MCF 10A (cell line): ENCODE measurements at regions not wholly inside any gene's neighbourhood (a gene's known extent, or its start where the extent isn't known, plus 50 kb on each side); places are given as distances from the start of the nearest gene placed in this dataset.
A peak's percentile ranks its signal among the peaks of the same experiment; 100 is the strongest.
"Not testable (repeated sequence)": the region's sequence is repeated elsewhere in the genome, so short reads cannot be mapped to it uniquely, and the experiment has no call there.

Source experiments
- BruUV-seq: library from RNA; stranded (reverse); fragments of 400-500 nt; replicated peaks from 2 replicates; lab custom pipeline; 2021; lab: Mats Ljungman, UMichigan
- CTCF ChIA-PET: fragments of 300-600 bp; sonication (Branson Sonifier 250); formaldehyde crosslinking; extraction: SDS; loops from one replicate; lab custom pipeline; 2021; ENCODE audit warnings: antibody characterized with exemption, inconsistent platforms; lab: Yijun Ruan, JAX
- POLR2A ChIA-PET: fragments of 300-600, 350-650 bp; sonication (Branson Sonifier 250); formaldehyde crosslinking; extraction: SDS; loops from one replicate; lab custom pipeline; 2020; ENCODE audit warnings: antibody characterized with exemption, inconsistent platforms; lab: Yijun Ruan, JAX
- DNase-seq: peaks from one replicate; pipeline ENCODE4 v3.0.0-alpha.2; 2018; ENCODE audit not compliant: unreplicated experiment
- H3K27ac Mint-ChIP-seq: one replicate; pipeline ENCODE4 v1.8.0; 2022; ENCODE audit warnings: mild to moderate bottlenecking, low read depth, mixed read lengths; ENCODE audit not compliant: unreplicated experiment
- H3K27me3 Mint-ChIP-seq: one replicate; pipeline ENCODE4 v1.8.0; 2022; ENCODE audit warnings: mixed read lengths; ENCODE audit not compliant: insufficient read depth, unreplicated experiment
- H3K36me3 Mint-ChIP-seq: one replicate; pipeline ENCODE4 v1.8.0; 2022; ENCODE audit warnings: mild to moderate bottlenecking, moderate library complexity, mixed read lengths; ENCODE audit not compliant: insufficient read depth, unreplicated experiment
- H3K4me1 Mint-ChIP-seq: one replicate; pipeline ENCODE4 v1.8.0; 2022; ENCODE audit warnings: mixed read lengths; ENCODE audit not compliant: insufficient read depth, unreplicated experiment
- H3K4me3 Mint-ChIP-seq: one replicate; pipeline ENCODE4 v1.8.0; 2022; ENCODE audit warnings: mild to moderate bottlenecking, moderate library complexity, mixed read lengths; ENCODE audit not compliant: unreplicated experiment
- H3K9me3 Mint-ChIP-seq: one replicate; pipeline ENCODE4 v1.8.0; 2022; ENCODE audit warnings: mixed read lengths; ENCODE audit not compliant: unreplicated experiment
- intact Hi-C: fragments of 100-400 bp; cut with micrococcal nuclease; formaldehyde crosslinking; loops from 2 replicates; pipeline ENCODE4 v1.14.1; 2022

GRCh38 chr2:89537862-89538261, 846.4 kb downstream of the RPIA start:
- POLR2A ChIA-PET, H3K27ac Mint-ChIP-seq, H3K4me1 Mint-ChIP-seq, H3K27me3 Mint-ChIP-seq, intact Hi-C loops, H3K4me3 Mint-ChIP-seq, H3K9me3 Mint-ChIP-seq, DNase-seq, CTCF ChIA-PET, H3K36me3 Mint-ChIP-seq, BruUV-seq: not testable (repeated sequence)

DNA sequence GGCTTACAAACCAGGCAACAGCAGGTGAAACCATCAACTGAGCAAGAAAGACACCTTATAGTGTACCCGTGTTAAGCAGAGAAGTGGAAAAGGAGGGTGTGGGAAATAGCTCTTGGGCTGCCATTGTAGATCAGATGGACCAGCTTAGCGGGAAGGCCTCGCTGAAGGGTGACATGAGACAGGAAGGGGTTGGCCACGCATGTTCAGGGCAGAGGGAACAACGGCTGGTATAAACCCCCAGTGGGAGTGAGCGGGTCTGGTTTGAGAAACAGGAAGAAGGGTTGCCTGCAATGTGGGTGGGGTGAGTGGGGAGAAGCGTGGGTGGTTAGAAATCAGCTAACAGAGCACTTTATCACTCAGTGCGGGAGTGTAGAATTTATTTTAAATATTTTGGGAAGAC, 852.6 kb downstream of the RPIA start:
- BruUV-seq, H3K9me3 Mint-ChIP-seq, H3K36me3 Mint-ChIP-seq, CTCF ChIA-PET, H3K4me1 Mint-ChIP-seq, H3K4me3 Mint-ChIP-seq, POLR2A ChIA-PET, DNase-seq, H3K27ac Mint-ChIP-seq, H3K27me3 Mint-ChIP-seq, intact Hi-C loops: not testable (repeated sequence)

- intact Hi-C loops, BruUV-seq: not testable (repeated sequence)
These were observed 887.7 kb downstream of the RPIA start for GRCh38 chr2:89579154-89579553.

GRCh38 chr2:89582816-89583215, 891.3 kb downstream of the RPIA start:
- POLR2A ChIA-PET, H3K36me3 Mint-ChIP-seq, CTCF ChIA-PET, H3K27me3 Mint-ChIP-seq, H3K4me1 Mint-ChIP-seq, H3K9me3 Mint-ChIP-seq, intact Hi-C loops, H3K4me3 Mint-ChIP-seq, BruUV-seq, DNase-seq, H3K27ac Mint-ChIP-seq: not testable (repeated sequence)

More at GRCh38 chr2:89579154-89579553, 887.7 kb downstream of the RPIA start:
- DNase-seq, H3K27ac Mint-ChIP-seq, H3K4me3 Mint-ChIP-seq, H3K36me3 Mint-ChIP-seq, H3K4me1 Mint-ChIP-seq, H3K27me3 Mint-ChIP-seq, CTCF ChIA-PET, POLR2A ChIA-PET, H3K9me3 Mint-ChIP-seq: not testable (repeated sequence)

- CTCF ChIA-PET, H3K4me3 Mint-ChIP-seq, H3K27me3 Mint-ChIP-seq, H3K36me3 Mint-ChIP-seq, BruUV-seq, DNase-seq, POLR2A ChIA-PET, intact Hi-C loops, H3K4me1 Mint-ChIP-seq, H3K9me3 Mint-ChIP-seq, H3K27ac Mint-ChIP-seq: not testable (repeated sequence)
These were observed 892.6 kb downstream of the RPIA start for GRCh38 chr2:89584046-89584445.

- H3K27me3 Mint-ChIP-seq, H3K36me3 Mint-ChIP-seq, H3K4me1 Mint-ChIP-seq, H3K9me3 Mint-ChIP-seq, intact Hi-C loops, POLR2A ChIA-PET, H3K27ac Mint-ChIP-seq, CTCF ChIA-PET, DNase-seq: not testable (repeated sequence)
- BruUV-seq: TSS peak; percentile 58
- peak overlapping the region; percentile 73 for H3K4me3 Mint-ChIP-seq
These were observed 893.5 kb downstream of the RPIA start for GRCh38 chr2:89584868-89585557.

GRCh38 chr2:89585558-89585920, 894.1 kb downstream of the RPIA start:
- H3K36me3 Mint-ChIP-seq, H3K27ac Mint-ChIP-seq, POLR2A ChIA-PET, H3K4me1 Mint-ChIP-seq, BruUV-seq, intact Hi-C loops, CTCF ChIA-PET, H3K27me3 Mint-ChIP-seq, H3K9me3 Mint-ChIP-seq, DNase-seq: not testable (repeated sequence)
- peak overlapping the region; percentile 73 for H3K4me3 Mint-ChIP-seq

DNA sequence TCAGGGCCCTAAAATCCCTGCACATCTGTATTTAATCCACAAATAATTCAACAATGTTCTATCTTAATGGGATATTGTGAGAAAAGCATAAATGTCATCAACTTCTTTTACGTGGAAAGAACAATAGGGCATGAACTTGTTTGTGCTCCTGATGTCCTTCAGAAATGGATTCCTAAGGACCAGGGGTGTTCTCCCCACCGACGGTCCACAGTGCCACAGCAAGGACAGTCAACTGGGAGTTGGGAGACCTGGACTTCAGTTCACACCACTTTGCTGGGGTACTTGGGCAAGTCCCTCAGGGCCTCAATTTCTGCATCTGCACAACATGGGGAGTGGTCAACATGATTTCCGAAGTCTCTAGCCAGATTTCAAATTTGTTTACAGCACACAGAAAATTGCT, 908.4 kb downstream of the RPIA start:
- DNase-seq, H3K9me3 Mint-ChIP-seq, BruUV-seq, H3K27ac Mint-ChIP-seq, H3K4me1 Mint-ChIP-seq, H3K27me3 Mint-ChIP-seq, CTCF ChIA-PET, H3K4me3 Mint-ChIP-seq, intact Hi-C loops, POLR2A ChIA-PET, H3K36me3 Mint-ChIP-seq: not testable (repeated sequence)

DNA sequence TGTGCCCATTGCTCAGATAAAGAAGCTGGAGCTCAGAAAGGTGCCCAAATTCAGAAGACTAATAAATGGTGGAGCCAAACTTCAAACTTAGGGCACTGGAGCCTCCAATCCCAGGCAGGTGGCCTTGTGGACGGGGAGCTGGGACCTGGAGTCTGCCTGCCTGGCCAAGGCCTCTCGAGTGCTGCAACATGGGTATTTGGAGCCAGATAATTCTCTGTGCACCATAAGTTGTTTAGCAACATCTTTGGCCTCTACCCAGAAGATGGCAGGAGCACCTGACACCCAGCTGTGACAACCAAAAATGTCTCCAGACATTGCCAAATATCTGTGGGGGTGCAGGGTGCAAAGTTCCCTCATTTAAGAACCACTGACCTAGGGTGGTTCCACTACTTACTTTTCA, 915.0 kb downstream of the RPIA start:
- POLR2A ChIA-PET, BruUV-seq, DNase-seq, H3K4me3 Mint-ChIP-seq, H3K27ac Mint-ChIP-seq, intact Hi-C loops, H3K36me3 Mint-ChIP-seq, CTCF ChIA-PET, H3K27me3 Mint-ChIP-seq, H3K4me1 Mint-ChIP-seq, H3K9me3 Mint-ChIP-seq: not testable (repeated sequence)
